H9 (cell line): ENCODE measurements at regions not wholly inside any gene's neighbourhood (a gene's known extent, or its start where the extent isn't known, plus 50 kb on each side); places are given as distances from the start of the nearest gene placed in this dataset.

Source experiments
- DNase-seq: peaks from one replicate; pipeline ENCODE4 v3.0.0-alpha.2; 2017
- H2AFZ ChIP-seq: one replicate; pipeline ENCODE4 v1.6.1; 2013; ENCODE audit warnings: mild to moderate bottlenecking, low read length, control low read depth, moderate library complexity
- H2AK5ac ChIP-seq: 2 replicates; pipeline ENCODE4 v1.6.1; 2013; ENCODE audit warnings: low read length, control low read depth, mixed read lengths; ENCODE audit not compliant: insufficient read length
- H2BK120ac ChIP-seq: one replicate; pipeline ENCODE4 v1.6.1; 2013; ENCODE audit warnings: low read depth, mild to moderate bottlenecking, low read length, control low read depth, inconsistent platforms; ENCODE audit not compliant: poor library complexity, severe bottlenecking
- H2BK12ac ChIP-seq: 2 replicates; pipeline ENCODE4 v1.6.1; 2013; ENCODE audit warnings: low read length, control low read depth, mixed read lengths, low read depth; ENCODE audit not compliant: insufficient read length
- H2BK15ac ChIP-seq: 2 replicates; pipeline ENCODE4 v1.6.1; 2013; ENCODE audit warnings: low read depth, low read length, control low read depth
- H2BK20ac ChIP-seq: one replicate; pipeline ENCODE4 v1.6.1; 2013; ENCODE audit warnings: low read depth, mild to moderate bottlenecking, low read length, control low read depth, inconsistent platforms; ENCODE audit not compliant: poor library complexity, severe bottlenecking
- H2BK5ac ChIP-seq: 2 replicates; pipeline ENCODE4 v1.6.1; 2013; ENCODE audit warnings: low read length, control low read depth, mixed read lengths; ENCODE audit not compliant: insufficient read length
- H3K14ac ChIP-seq: 2 replicates; pipeline ENCODE4 v1.6.1; 2013; ENCODE audit warnings: low read length, control low read depth; ENCODE audit not compliant: insufficient read depth
- H3K18ac ChIP-seq: 2 replicates; pipeline ENCODE4 v1.6.1; 2013; ENCODE audit warnings: low read depth, mild to moderate bottlenecking, mixed read lengths, low read length, control low read depth; ENCODE audit not compliant: insufficient read length
- H3K23ac ChIP-seq: 2 replicates; pipeline ENCODE4 v1.6.1; 2013; ENCODE audit warnings: low read length, control low read depth, mixed read lengths, low read depth; ENCODE audit not compliant: insufficient read length
- H3K23me2 ChIP-seq: 2 replicates; pipeline ENCODE4 v1.6.1; 2013; ENCODE audit warnings: low read depth, mild to moderate bottlenecking, mixed read lengths, low read length, control low read depth; ENCODE audit not compliant: insufficient read length, poor library complexity, severe bottlenecking
- H3K27ac ChIP-seq: 2 replicates; pipeline ENCODE4 v1.5.1; 2013; ENCODE audit warnings: low read length, control low read depth, mixed read lengths, low read depth; ENCODE audit not compliant: insufficient read length
- H3K27me3 ChIP-seq: 2 replicates; pipeline ENCODE4 v1.6.1; 2013; ENCODE audit warnings: low read length, control low read depth, inconsistent platforms; ENCODE audit not compliant: insufficient read depth
- H3K4ac ChIP-seq: 2 replicates; pipeline ENCODE4 v1.6.1; 2013; ENCODE audit warnings: low read depth, mild to moderate bottlenecking, control low read depth, inconsistent platforms, low read length, moderate library complexity
- H3K4me1 ChIP-seq: 2 replicates; pipeline ENCODE4 v1.6.1; 2013; ENCODE audit warnings: low read length, control low read depth, inconsistent platforms; ENCODE audit not compliant: insufficient read depth
- H3K4me2 ChIP-seq: 2 replicates; pipeline ENCODE4 v1.6.1; 2013; ENCODE audit warnings: low read length, control low read depth, mixed read lengths; ENCODE audit not compliant: insufficient read length, insufficient read depth
- H3K56ac ChIP-seq: 2 replicates; pipeline ENCODE4 v1.6.1; 2013; ENCODE audit warnings: low read depth, mild to moderate bottlenecking, mixed read lengths, low read length, control low read depth; ENCODE audit not compliant: insufficient read length
- H3K79me1 ChIP-seq: 2 replicates; pipeline ENCODE4 v1.6.1; 2013; ENCODE audit warnings: low read depth, mild to moderate bottlenecking, moderate library complexity, low read length, control low read depth, inconsistent platforms; ENCODE audit not compliant: insufficient read depth, poor library complexity, severe bottlenecking
- H3K79me2 ChIP-seq: 2 replicates; pipeline ENCODE4 v1.6.1; 2013; ENCODE audit warnings: low read length, control low read depth, inconsistent platforms; ENCODE audit not compliant: insufficient read depth
- H3K9ac ChIP-seq: 2 replicates; pipeline ENCODE4 v1.6.1; 2013; ENCODE audit warnings: low read length, control low read depth, mixed read lengths; ENCODE audit not compliant: insufficient read length; ENCODE audit errors: extremely low read depth
- H3K9me3 ChIP-seq: one replicate; pipeline ENCODE4 v1.6.1; 2013; ENCODE audit warnings: low read depth, low read length, inconsistent platforms; ENCODE audit not compliant: control insufficient read depth
- H3T11ph ChIP-seq: one replicate; pipeline ENCODE4 v1.6.1; 2013; ENCODE audit warnings: mild to moderate bottlenecking, low read length, control low read depth, inconsistent platforms
- H4K20me1 ChIP-seq: one replicate; pipeline ENCODE4 v1.6.1; 2013; ENCODE audit not compliant: control insufficient read depth, insufficient read length, insufficient read depth
- H4K5ac ChIP-seq: 2 replicates; pipeline ENCODE4 v1.6.1; 2013; ENCODE audit warnings: low read depth, mild to moderate bottlenecking, mixed read lengths, low read length, control low read depth; ENCODE audit not compliant: insufficient read length
- H4K8ac ChIP-seq: replicated peaks from 2 replicates; pipeline ENCODE4 v1.6.1; 2013; ENCODE audit warnings: low read length, control low read depth, mixed read lengths, low read depth; ENCODE audit not compliant: insufficient read length
- H4K91ac ChIP-seq: 2 replicates; pipeline ENCODE4 v1.6.1; 2013; ENCODE audit warnings: low read depth, mild to moderate bottlenecking, moderate library complexity, mixed read lengths, low read length, control low read depth; ENCODE audit not compliant: insufficient read length
- H3K27ac Mint-ChIP-seq, 3 experiments: 2 replicates in 2 of 3; 3 replicates in 1 of 3; pipeline ENCODE4 v1.8.0; 2020 to 2021; ENCODE audit warnings: mixed read lengths in 3 of 3, mild to moderate bottlenecking in 1 of 3, moderate library complexity in 1 of 3
- H3K27me3 Mint-ChIP-seq: 2 replicates; pipeline ENCODE4 v1.8.0; 2021; ENCODE audit warnings: low read depth, mild to moderate bottlenecking, moderate library complexity, mixed read lengths
- H3K36me3 Mint-ChIP-seq, 3 experiments: 2 replicates in 2 of 3; 3 replicates in 1 of 3; pipeline ENCODE4 v1.8.0; 2020 to 2021; ENCODE audit warnings: low read depth in 3 of 3, mixed read lengths in 3 of 3; ENCODE audit not compliant: insufficient read depth in 1 of 3
- H3K4me1 Mint-ChIP-seq, 2 experiments: 2 replicates each; pipeline ENCODE4 v1.8.0; 2020; ENCODE audit warnings: mixed read lengths in 2 of 2
- H3K4me3 Mint-ChIP-seq, 2 experiments: 2 replicates in 1 of 2; 3 replicates in 1 of 2; pipeline ENCODE4 v1.8.0; 2020 to 2021; ENCODE audit warnings: mild to moderate bottlenecking in 2 of 2, mixed read lengths in 2 of 2, moderate library complexity in 1 of 2
- H3K9me3 Mint-ChIP-seq, 2 experiments: 2 replicates in 1 of 2; 3 replicates in 1 of 2; pipeline ENCODE4 v1.8.0; 2020; ENCODE audit warnings: mild to moderate bottlenecking in 2 of 2, mixed read lengths in 2 of 2, moderate library complexity in 1 of 2
- CTCF ChIP-seq: fragments of 200-600 bp; sonication (generic); conservative IDR thresholded peaks from 3 replicates; pipeline ENCODE4 v1.8.0; 2021; ENCODE audit warnings: antibody characterized with exemption, mild to moderate bottlenecking
- WGBS: extraction: QIAGEN DNeasy Blood & Tissue Kit; methylation state at CpG from one replicate; pipeline ENCODE4 v1.1.7; 2013; ENCODE audit warnings: missing lambda C conversion rate, low lambda C conversion rate, mixed read lengths; ENCODE audit not compliant: insufficient read length; ENCODE audit errors: extremely low coverage; 5-methylcytosine and 5-hydroxymethylcytosine counted together

GRCh38 chr6:134626086-134626485, 308.2 kb upstream of the SGK1 start:
- no peaks in the 10 kb centered on the region for H3K9me3 ChIP-seq
- no peak overlapping the region for H3K4me2 ChIP-seq
- H2AK5ac ChIP-seq: no peak overlapping the region
- no peak overlapping the region for H4K8ac ChIP-seq
- H2BK15ac ChIP-seq: no peak overlapping the region
- H3K79me1 ChIP-seq: no peaks in the 10 kb centered on the region
- no peaks in the 10 kb centered on the region for H3K36me3 Mint-ChIP-seq
- no peaks in the 10 kb centered on the region for H3K27me3 ChIP-seq
- H3K4me1 Mint-ChIP-seq: peaks cover 16 to 22% of the 10 kb centered on the region in 2 experiments
- no peak for TF ChIP-seq CTCF
- H3K27me3 Mint-ChIP-seq: peaks cover 2% of the 10 kb centered on the region
- no peak overlapping the region for H2BK5ac ChIP-seq
- no peak overlapping the region for H3T11ph ChIP-seq
- no CpG with 5 or more reads among the region's 2 CpGs for WGBS
- H3K14ac ChIP-seq: no peak overlapping the region
- no peaks in the 10 kb centered on the region for H3K4me1 ChIP-seq
- no peak overlapping the region for H3K4ac ChIP-seq
- H3K23ac ChIP-seq: no peak overlapping the region
- H3K56ac ChIP-seq: no peak overlapping the region
- no peak overlapping the region for H4K5ac ChIP-seq
- no peaks in the 10 kb centered on the region for H3K23me2 ChIP-seq
- no peak overlapping the region for H4K91ac ChIP-seq
- H3K9ac ChIP-seq: no peak overlapping the region
- no peaks in the 10 kb centered on the region for H4K20me1 ChIP-seq
- no peak overlapping the region for H2BK120ac ChIP-seq
- no peaks in the 10 kb centered on the region for H3K79me2 ChIP-seq
- H3K18ac ChIP-seq: no peak overlapping the region
- H2AFZ ChIP-seq: no peak overlapping the region
- H3K27ac Mint-ChIP-seq: no peak overlapping the region
- H3K27ac ChIP-seq: no peak overlapping the region
- no peak overlapping the region for H3K4me3 Mint-ChIP-seq
- no peak overlapping the region for H2BK20ac ChIP-seq
- H2BK12ac ChIP-seq: no peak overlapping the region
- DNase-seq: no peak
- H3K9me3 Mint-ChIP-seq: no peaks in the 10 kb centered on the region
